DMS153 (cell line): ENCODE measurements at regions not wholly inside any gene's neighbourhood (a gene's known extent, or its start where the extent isn't known, plus 50 kb on each side); places are given as distances from the start of the nearest gene placed in this dataset.
"Not testable (repeated sequence)": the region's sequence is repeated elsewhere in the genome, so short reads cannot be mapped to it uniquely, and the experiment has no call there.

Experiments
- DNase-seq: peaks from one replicate; lab custom pipeline; 2025; lab: John Stamatoyannopoulos, UW

- no peak for DNase-seq
These were observed 243.1 kb downstream of the S1PR1 start for GRCh38 chr1:101479945-101480344.

- no peak for DNase-seq
These were observed 245.5 kb downstream of the S1PR1 start for GRCh38 chr1:101482306-101482705.

- DNase-seq, result no peak
These were observed 247.3 kb downstream of the S1PR1 start for GRCh38 chr1:101483982-101484688.

GRCh38 chr1:101484689-101485338 lies 248.0 kb downstream of the S1PR1 start:
- DNase-seq, result no peak

GRCh38 chr1:101485712-101486111 lies 248.9 kb downstream of the S1PR1 start:
- DNase-seq, result no peak

- DNase-seq, result not testable (repeated sequence)
These were observed 255.3 kb downstream of the S1PR1 start for GRCh38 chr1:101492144-101492543.

GRCh38 chr1:101493920-101494319 lies 257.1 kb downstream of the S1PR1 start:
- DNase-seq, result not testable (repeated sequence)

- DNase-seq, result no peak
These were observed 259.3 kb downstream of the S1PR1 start for GRCh38 chr1:101496109-101496508.

GRCh38 chr1:101497881-101498559 lies 261.2 kb downstream of the S1PR1 start:
- DNase-seq, result no peak

- not testable (repeated sequence) for DNase-seq
These were observed 267.3 kb downstream of the S1PR1 start for GRCh38 chr1:101504106-101504505.

- not testable (repeated sequence) for DNase-seq
These were observed 268.4 kb downstream of the S1PR1 start for GRCh38 chr1:101505240-101505639.

GRCh38 chr1:101506541-101507164 lies 269.8 kb downstream of the S1PR1 start:
- DNase-seq, result no peak

- DNase-seq, result no peak
These were observed 270.7 kb downstream of the S1PR1 start for GRCh38 chr1:101507547-101507971.

- DNase-seq, result no peak
These were observed 272.1 kb downstream of the S1PR1 start for GRCh38 chr1:101508913-101509312.

- no peak for DNase-seq
These were observed 272.6 kb downstream of the S1PR1 start for GRCh38 chr1:101509370-101509769.

- DNase-seq, result no peak
These were observed 274.5 kb downstream of the S1PR1 start for GRCh38 chr1:101511202-101511891.

- DNase-seq, result peak; percentile 6
These were observed 283.5 kb downstream of the S1PR1 start for GRCh38 chr1:101520302-101520701.

GRCh38 chr1:101522486-101522885 lies 285.7 kb downstream of the S1PR1 start:
- no peak for DNase-seq

- DNase-seq, result peak; percentile 77
These were observed 290.0 kb downstream of the S1PR1 start for GRCh38 chr1:101526813-101527212.

- DNase-seq, result no peak
These were observed 295.6 kb downstream of the S1PR1 start for GRCh38 chr1:101532377-101532776.

- no peak for DNase-seq
These were observed 303.3 kb downstream of the S1PR1 start for GRCh38 chr1:101540161-101540560.

- DNase-seq, result no peak
These were observed 310.1 kb downstream of the S1PR1 start for GRCh38 chr1:101546885-101547284.
